NB4 (cell line): ENCODE measurements at regions not wholly inside any gene's neighbourhood (a gene's known extent, or its start where the extent isn't known, plus 50 kb on each side); places are given as distances from the start of the nearest gene placed in this dataset.

Experiments
- MYC ChIP-seq: IDR thresholded peaks from 2 replicates; pipeline ENCODE4 v1.6.1; 2011; ENCODE audit warnings: low read depth, low read length
- POLR2A ChIP-seq: IDR thresholded peaks from 2 replicates; pipeline ENCODE4 v1.6.1; 2011; ENCODE audit warnings: mild to moderate bottlenecking; ENCODE audit not compliant: insufficient read length; ENCODE audit errors: extremely low read depth
- TF ChIP-seq, protein P1 (sequence below): IDR thresholded peaks from one replicate; pipeline ENCODE4 v1.5.1; 2012; ENCODE audit warnings: low read depth, low read length
- TF ChIP-seq, protein P2 (sequence below): IDR thresholded peaks from 2 replicates; pipeline ENCODE4 v1.6.1; 2011; ENCODE audit warnings: low read depth, low read length

GRCh38 chr4:165774326-165774725 is 98.7 kb upstream of the TLL1 start:
- TF ChIP-seq, protein P1, sequence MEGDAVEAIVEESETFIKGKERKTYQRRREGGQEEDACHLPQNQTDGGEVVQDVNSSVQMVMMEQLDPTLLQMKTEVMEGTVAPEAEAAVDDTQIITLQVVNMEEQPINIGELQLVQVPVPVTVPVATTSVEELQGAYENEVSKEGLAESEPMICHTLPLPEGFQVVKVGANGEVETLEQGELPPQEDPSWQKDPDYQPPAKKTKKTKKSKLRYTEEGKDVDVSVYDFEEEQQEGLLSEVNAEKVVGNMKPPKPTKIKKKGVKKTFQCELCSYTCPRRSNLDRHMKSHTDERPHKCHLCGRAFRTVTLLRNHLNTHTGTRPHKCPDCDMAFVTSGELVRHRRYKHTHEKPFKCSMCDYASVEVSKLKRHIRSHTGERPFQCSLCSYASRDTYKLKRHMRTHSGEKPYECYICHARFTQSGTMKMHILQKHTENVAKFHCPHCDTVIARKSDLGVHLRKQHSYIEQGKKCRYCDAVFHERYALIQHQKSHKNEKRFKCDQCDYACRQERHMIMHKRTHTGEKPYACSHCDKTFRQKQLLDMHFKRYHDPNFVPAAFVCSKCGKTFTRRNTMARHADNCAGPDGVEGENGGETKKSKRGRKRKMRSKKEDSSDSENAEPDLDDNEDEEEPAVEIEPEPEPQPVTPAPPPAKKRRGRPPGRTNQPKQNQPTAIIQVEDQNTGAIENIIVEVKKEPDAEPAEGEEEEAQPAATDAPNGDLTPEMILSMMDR, result no peak
- TF ChIP-seq POLR2A, result no peak
- TF ChIP-seq MYC, result no peak
- TF ChIP-seq, protein P2, sequence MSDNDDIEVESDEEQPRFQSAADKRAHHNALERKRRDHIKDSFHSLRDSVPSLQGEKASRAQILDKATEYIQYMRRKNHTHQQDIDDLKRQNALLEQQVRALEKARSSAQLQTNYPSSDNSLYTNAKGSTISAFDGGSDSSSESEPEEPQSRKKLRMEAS, result no peak
